ENCODE measurements at regions not wholly inside any gene's neighbourhood (a gene's known extent, or its start where the extent isn't known, plus 50 kb on each side); places are given as distances from the start of the nearest gene placed in this dataset.

DNA sequence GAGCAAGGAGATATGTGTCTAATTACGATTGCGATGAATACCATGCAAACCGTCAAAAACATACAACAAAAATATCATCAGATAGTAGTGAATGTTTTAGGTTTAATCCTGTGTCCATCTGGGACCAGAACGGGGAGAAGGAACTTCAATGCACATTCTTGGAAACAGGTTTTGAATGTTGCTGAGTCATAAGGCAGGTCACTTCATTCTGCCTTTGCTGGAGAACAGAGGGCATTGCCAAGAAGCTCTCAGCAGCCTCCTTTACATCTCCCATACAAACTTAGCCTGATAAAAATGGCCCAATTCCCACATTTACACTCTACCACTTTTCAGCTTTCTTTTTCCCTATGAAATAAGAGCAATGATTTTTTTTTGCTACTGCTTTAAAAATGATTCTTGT lies 78.0 kb upstream of the KCNJ6 start:
- no peak overlapping the region for H3K4me3 ChIP-seq (ENCODE audit: low read depth, low read length)
- TF ChIP-seq, protein P1, sequence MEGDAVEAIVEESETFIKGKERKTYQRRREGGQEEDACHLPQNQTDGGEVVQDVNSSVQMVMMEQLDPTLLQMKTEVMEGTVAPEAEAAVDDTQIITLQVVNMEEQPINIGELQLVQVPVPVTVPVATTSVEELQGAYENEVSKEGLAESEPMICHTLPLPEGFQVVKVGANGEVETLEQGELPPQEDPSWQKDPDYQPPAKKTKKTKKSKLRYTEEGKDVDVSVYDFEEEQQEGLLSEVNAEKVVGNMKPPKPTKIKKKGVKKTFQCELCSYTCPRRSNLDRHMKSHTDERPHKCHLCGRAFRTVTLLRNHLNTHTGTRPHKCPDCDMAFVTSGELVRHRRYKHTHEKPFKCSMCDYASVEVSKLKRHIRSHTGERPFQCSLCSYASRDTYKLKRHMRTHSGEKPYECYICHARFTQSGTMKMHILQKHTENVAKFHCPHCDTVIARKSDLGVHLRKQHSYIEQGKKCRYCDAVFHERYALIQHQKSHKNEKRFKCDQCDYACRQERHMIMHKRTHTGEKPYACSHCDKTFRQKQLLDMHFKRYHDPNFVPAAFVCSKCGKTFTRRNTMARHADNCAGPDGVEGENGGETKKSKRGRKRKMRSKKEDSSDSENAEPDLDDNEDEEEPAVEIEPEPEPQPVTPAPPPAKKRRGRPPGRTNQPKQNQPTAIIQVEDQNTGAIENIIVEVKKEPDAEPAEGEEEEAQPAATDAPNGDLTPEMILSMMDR (IDR thresholded peaks at IDR 0.05; ENCODE audit: insufficient read depth, low read length): no peak
- DNase-seq (ENCODE audit: low read depth): peak; percentile 16

DNA sequence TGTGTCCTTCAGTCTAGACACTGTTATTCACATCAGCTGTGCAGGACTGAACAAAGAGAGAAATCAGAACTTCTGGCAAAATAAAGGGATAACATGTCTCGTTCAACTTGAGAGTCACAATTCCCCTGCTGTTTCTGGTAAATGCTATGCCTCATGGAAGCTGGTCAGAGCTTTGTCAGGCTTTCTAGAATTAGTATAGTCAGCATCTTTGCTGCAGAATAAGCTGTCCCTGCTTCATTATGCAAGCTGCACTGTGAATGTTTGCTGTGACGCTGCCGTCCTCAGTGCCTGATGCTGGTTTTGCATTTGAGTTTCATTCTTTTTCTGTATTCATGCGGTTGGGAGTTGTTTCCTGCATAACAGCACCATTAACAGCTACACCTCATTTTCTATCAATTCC lies 96.4 kb upstream of the KCNJ6 start:
- TF ChIP-seq, protein P1 (IDR thresholded peaks at IDR 0.05; ENCODE audit: insufficient read depth, low read length): no peak
- H3K4me3 ChIP-seq (ENCODE audit: low read depth, low read length): no peak overlapping the region
- DNase-seq (ENCODE audit: low read depth): no peak

DNA sequence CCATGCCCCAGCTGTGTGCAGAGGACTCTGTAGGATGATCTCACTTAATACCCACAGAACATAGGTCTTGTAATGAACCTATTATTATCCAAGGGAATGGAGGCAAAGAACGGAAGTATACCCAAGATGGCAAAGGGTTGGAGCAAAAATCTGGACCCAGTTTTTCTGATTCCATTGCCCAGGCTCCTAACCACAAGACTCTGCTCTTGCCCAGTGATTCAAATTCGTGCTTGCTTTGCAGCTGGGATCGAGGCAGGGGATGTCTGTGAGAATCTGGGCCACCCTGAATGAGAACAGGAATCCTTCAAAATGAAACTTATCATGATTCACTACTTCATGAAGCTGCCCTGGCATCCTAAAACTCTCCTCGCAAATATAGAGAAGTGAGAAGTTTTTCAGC lies 97.5 kb upstream of the KCNJ6 start:
- TF ChIP-seq, protein P1 (IDR thresholded peaks at IDR 0.05; ENCODE audit: insufficient read depth, low read length): no peak
- no peak for DNase-seq (ENCODE audit: low read depth)
- no peak overlapping the region for H3K4me3 ChIP-seq (ENCODE audit: low read depth, low read length)

DNA sequence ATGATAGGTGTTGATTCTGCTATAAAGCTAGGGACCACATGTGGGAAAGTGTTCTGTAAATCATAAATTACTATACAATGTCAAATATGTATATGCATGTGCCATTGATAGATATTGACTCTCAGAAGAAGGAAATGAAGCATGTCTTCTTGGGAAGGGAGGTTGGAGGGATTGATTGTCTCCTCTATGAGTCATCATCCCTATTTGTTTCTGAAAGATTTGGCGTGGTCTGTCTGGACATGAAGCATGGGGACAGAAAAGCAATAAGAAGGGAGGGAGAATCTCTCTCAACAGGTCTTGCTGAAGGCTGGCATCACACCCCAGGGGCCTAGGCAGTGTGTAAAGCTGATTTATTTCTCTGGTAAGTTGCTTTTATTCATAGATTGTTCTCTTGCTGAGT lies 98.0 kb upstream of the KCNJ6 start:
- TF ChIP-seq, protein P1 (IDR thresholded peaks at IDR 0.05; ENCODE audit: insufficient read depth, low read length): no peak
- no peak overlapping the region for H3K4me3 ChIP-seq (ENCODE audit: low read depth, low read length)
- no peak for DNase-seq (ENCODE audit: low read depth)

DNA sequence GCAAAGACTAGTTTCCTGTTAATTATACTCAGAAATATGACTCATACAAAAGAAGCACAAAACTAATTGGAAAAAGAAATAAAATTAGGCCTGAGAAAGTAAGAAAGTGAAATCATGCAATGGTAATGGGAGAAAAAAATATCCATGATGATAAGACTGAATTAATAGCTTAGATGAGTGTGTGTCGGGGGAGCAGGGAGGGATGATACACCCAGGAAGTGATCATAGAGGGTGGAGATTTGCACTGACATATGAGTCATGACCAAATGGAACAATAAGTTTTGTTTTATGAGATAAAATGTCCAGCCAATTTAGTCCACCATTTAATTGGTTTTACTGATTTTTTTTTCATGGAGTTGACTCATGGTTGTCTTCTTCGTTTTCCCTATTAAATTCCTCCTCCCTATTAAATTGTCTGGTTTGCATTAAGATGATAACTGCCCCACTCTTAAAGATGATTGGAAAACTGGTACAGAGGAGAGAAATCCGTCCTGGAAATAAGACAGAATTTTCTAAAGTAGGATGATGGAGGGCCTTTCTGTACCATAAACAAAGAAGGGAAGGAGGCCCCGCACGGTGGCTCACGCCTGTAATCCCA lies 111.7 kb upstream of the KCNJ6 start:
- no peak overlapping the region for H3K4me3 ChIP-seq (ENCODE audit: low read depth, low read length)
- peak; percentile 31 for DNase-seq (ENCODE audit: low read depth)
- TF ChIP-seq, protein P1 (IDR thresholded peaks at IDR 0.05; ENCODE audit: insufficient read depth, low read length): no peak

DNA sequence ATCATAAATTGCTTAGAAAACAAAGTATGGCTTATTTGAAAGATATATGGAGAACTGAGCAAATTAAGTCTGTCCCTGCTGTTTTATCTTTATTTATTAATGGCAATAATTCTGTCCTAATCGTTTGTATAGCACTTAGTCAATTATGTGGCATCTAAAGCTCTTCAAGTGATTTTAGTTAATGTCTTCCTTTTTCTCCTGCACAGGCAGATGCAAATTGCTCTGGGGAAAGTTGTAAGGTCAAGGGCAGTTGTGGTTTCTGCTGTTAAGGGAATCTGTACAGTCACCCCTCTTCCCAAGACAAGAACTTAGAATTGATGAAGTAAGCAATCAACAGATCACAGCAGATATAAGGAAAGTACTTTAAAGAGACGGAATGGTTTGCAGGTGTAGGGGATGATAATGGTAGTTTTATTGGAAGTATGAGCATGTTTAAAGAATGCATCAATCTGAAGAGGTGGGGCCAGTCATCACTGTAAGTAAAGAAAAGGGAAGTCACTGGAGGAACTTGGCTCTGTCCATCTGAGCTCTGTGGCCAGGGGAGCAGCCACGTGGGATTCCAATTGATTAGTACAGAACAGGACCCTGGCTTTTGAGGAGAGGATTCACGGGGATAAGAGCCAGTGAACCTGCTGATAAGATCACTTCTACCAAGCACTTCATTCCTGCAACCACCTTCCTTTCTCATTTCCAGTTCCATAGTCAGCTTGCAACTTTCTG lies 116.0 kb upstream of the KCNJ6 start:
- no peak overlapping the region for H3K4me3 ChIP-seq (ENCODE audit: low read depth, low read length)
- TF ChIP-seq, protein P1 (IDR thresholded peaks at IDR 0.05; ENCODE audit: insufficient read depth, low read length): no peak
- no peak for DNase-seq (ENCODE audit: low read depth)
